ENCODE measurements at regions not wholly inside any gene's neighbourhood (a gene's known extent, or its start where the extent isn't known, plus 50 kb on each side); places are given as distances from the start of the nearest gene placed in this dataset.

GRCh38 chr6:1515280-1515679, 94.4 kb upstream of the FOXC1 start:
- TF ChIP-seq YY1 (IDR thresholded peaks at IDR 0.05; ENCODE audit: insufficient read depth, insufficient read length) (no peak), SUZ12 (IDR thresholded peaks at IDR 0.05; ENCODE audit: extremely low read depth, insufficient read depth, insufficient read length) (no peak), ZNF274 (IDR thresholded peaks at IDR 0.05; ENCODE audit: low read depth, low read length) (no peak)
